Astrocyte of the spinal cord (primary cell): ENCODE measurements at regions not wholly inside any gene's neighbourhood (a gene's known extent, or its start where the extent isn't known, plus 50 kb on each side); places are given as distances from the start of the nearest gene placed in this dataset.
"Not testable (repeated sequence)": the region's sequence is repeated elsewhere in the genome, so short reads cannot be mapped to it uniquely, and the experiment has no call there.

ENCODE experiments used
- DNase-seq: peaks from one replicate; pipeline ENCODE4 v3.0.0; 2011; ENCODE audit warnings: low read depth, low spot score
- H3K4me3 ChIP-seq: 2 replicates; pipeline ENCODE4 v1.5.1; 2011; ENCODE audit warnings: low read depth, mild to moderate bottlenecking, low read length, moderate library complexity
- CTCF ChIP-seq: IDR thresholded peaks from 2 replicates; pipeline ENCODE4 v1.5.1; 2012; ENCODE audit warnings: low read depth, mild to moderate bottlenecking, low read length, inconsistent platforms
- in situ Hi-C: cut with HindIII; loops from 2 replicates; pipeline ENCODE4 v1.10.0; 2017; ENCODE audit warnings: low sequenced_read_pairs

GRCh38 chr6:159421586-159421985 lies 252.4 kb downstream of the FNDC1 start:
- in situ Hi-C loops: no loop called here
- no peak for DNase-seq
- no peak overlapping the region for H3K4me3 ChIP-seq
- no peak for TF ChIP-seq CTCF

- no peak for DNase-seq
- in situ Hi-C loops: no loop called here
- H3K4me3 ChIP-seq: no peak overlapping the region
- no peak for TF ChIP-seq CTCF
These were observed 249.8 kb downstream of the FNDC1 start for GRCh38 chr6:159418997-159419396.

- no peak for DNase-seq
- in situ Hi-C loops: no loop called here
- TF ChIP-seq CTCF: no peak
- H3K4me3 ChIP-seq: no peak overlapping the region
These were observed 247.8 kb downstream of the FNDC1 start for GRCh38 chr6:159416891-159417560.

- no peak for TF ChIP-seq CTCF
- H3K4me3 ChIP-seq: no peak overlapping the region
- DNase-seq: no peak
- in situ Hi-C loops: no loop called here
These were observed 246.3 kb downstream of the FNDC1 start for GRCh38 chr6:159415540-159415939.

- in situ Hi-C loops: no loop called here
- TF ChIP-seq CTCF: no peak
- DNase-seq: no peak
- no peak overlapping the region for H3K4me3 ChIP-seq
These were observed 245.5 kb downstream of the FNDC1 start for GRCh38 chr6:159414711-159415110.

GRCh38 chr6:159407211-159407780 lies 238.1 kb downstream of the FNDC1 start:
- H3K4me3 ChIP-seq, in situ Hi-C loops, DNase-seq: not testable (repeated sequence)

- H3K4me3 ChIP-seq: no peak overlapping the region
- in situ Hi-C loops: no loop called here
- TF ChIP-seq CTCF: no peak
- DNase-seq: no peak
These were observed 235.1 kb downstream of the FNDC1 start for GRCh38 chr6:159404296-159404695.
